HG02642 (cell line): ENCODE measurements at regions not wholly inside any gene's neighbourhood (a gene's known extent, or its start where the extent isn't known, plus 50 kb on each side); places are given as distances from the start of the nearest gene placed in this dataset.

Source experiments
- ATAC-seq: cut with Tn5 transposase; IDR thresholded peaks from one replicate; pipeline ENCODE4 v1.9.1; 2021; ENCODE audit warnings: mild to moderate bottlenecking; ENCODE audit not compliant: unreplicated experiment, poor library complexity

GRCh38 chr15:75129788-75130187, 71.9 kb upstream of the C15orf39 start:
- no peak for ATAC-seq

- ATAC-seq, result no peak
Measured at GRCh38 chr15:75131269-75131643, 70.4 kb upstream of the C15orf39 start.

- ATAC-seq, result no peak
Measured at GRCh38 chr15:75134748-75135147, 66.9 kb upstream of the C15orf39 start.

- ATAC-seq, result no peak
Measured at GRCh38 chr15:75136118-75136517, 65.6 kb upstream of the C15orf39 start.

- no peak for ATAC-seq
Measured at GRCh38 chr15:75136758-75137157, 64.9 kb upstream of the C15orf39 start.

- no peak for ATAC-seq
Measured at GRCh38 chr15:75138016-75138999, 63.4 kb upstream of the C15orf39 start.

- no peak for ATAC-seq
Measured at GRCh38 chr15:75140080-75140879, 61.4 kb upstream of the C15orf39 start.

GRCh38 chr15:75142499-75142898, 59.2 kb upstream of the C15orf39 start:
- no peak for ATAC-seq

GRCh38 chr15:75143738-75144334, 57.8 kb upstream of the C15orf39 start:
- ATAC-seq, result no peak

GRCh38 chr15:75145027-75145841, 56.4 kb upstream of the C15orf39 start:
- no peak for ATAC-seq

- no peak for ATAC-seq
Measured at GRCh38 chr15:75148280-75148679, 53.4 kb upstream of the C15orf39 start.

- ATAC-seq, result no peak
Measured at GRCh38 chr15:75149867-75150709, 51.6 kb upstream of the C15orf39 start.

GRCh38 chr15:75151214-75152128, 50.2 kb upstream of the C15orf39 start:
- no peak for ATAC-seq
